GM19351 (cell line): ENCODE measurements at regions not wholly inside any gene's neighbourhood (a gene's known extent, or its start where the extent isn't known, plus 50 kb on each side); places are given as distances from the start of the nearest gene placed in this dataset.
"Not testable (repeated sequence)": the region's sequence is repeated elsewhere in the genome, so short reads cannot be mapped to it uniquely, and the experiment has no call there.

ENCODE experiments used
- ATAC-seq: cut with Tn5 transposase; IDR thresholded peaks from one replicate; pipeline ENCODE4 v1.9.1; 2021; ENCODE audit warnings: mild to moderate bottlenecking, moderate library complexity; ENCODE audit not compliant: unreplicated experiment

GRCh38 chr14:81738946-81739659 is 205.4 kb upstream of the SEL1L start:
- no peak for ATAC-seq

GRCh38 chr14:81743605-81744004 is 210.0 kb upstream of the SEL1L start:
- no peak for ATAC-seq

- ATAC-seq: no peak
Observed at GRCh38 chr14:81751198-81751597, 217.5 kb upstream of the SEL1L start.

- no peak for ATAC-seq
Observed at GRCh38 chr14:81759541-81759940, 225.9 kb upstream of the SEL1L start.

GRCh38 chr14:81765651-81766275 is 232.1 kb upstream of the SEL1L start:
- ATAC-seq: no peak

GRCh38 chr14:81766321-81766915 is 232.8 kb upstream of the SEL1L start:
- ATAC-seq: no peak

- ATAC-seq: no peak
Observed at GRCh38 chr14:81767266-81767995, 233.8 kb upstream of the SEL1L start.

GRCh38 chr14:81771651-81772275 is 238.1 kb upstream of the SEL1L start:
- no peak for ATAC-seq

- no peak for ATAC-seq
Observed at GRCh38 chr14:81772381-81772780, 238.7 kb upstream of the SEL1L start.

- ATAC-seq: no peak
Observed at GRCh38 chr14:81776531-81776930, 242.9 kb upstream of the SEL1L start.

- not testable (repeated sequence) for ATAC-seq
Observed at GRCh38 chr14:81781798-81782197, 248.1 kb upstream of the SEL1L start.

GRCh38 chr14:81784084-81784483 is 250.4 kb upstream of the SEL1L start:
- ATAC-seq: no peak

- no peak for ATAC-seq
Observed at GRCh38 chr14:81797315-81797714, 263.7 kb upstream of the SEL1L start.

GRCh38 chr14:81801921-81802320 is 268.3 kb upstream of the SEL1L start:
- no peak for ATAC-seq

GRCh38 chr14:81802341-81802740 is 268.7 kb upstream of the SEL1L start:
- no peak for ATAC-seq

- no peak for ATAC-seq
Observed at GRCh38 chr14:81805785-81806184, 272.1 kb upstream of the SEL1L start.

- no peak for ATAC-seq
Observed at GRCh38 chr14:81811705-81812269, 278.1 kb upstream of the SEL1L start.

- ATAC-seq: no peak
Observed at GRCh38 chr14:81818271-81818670, 284.6 kb upstream of the SEL1L start.

- no peak for ATAC-seq
Observed at GRCh38 chr14:81819344-81819743, 285.7 kb upstream of the SEL1L start.

- ATAC-seq: no peak
Observed at GRCh38 chr14:81819910-81820309, 286.3 kb upstream of the SEL1L start.

- ATAC-seq: no peak
Observed at GRCh38 chr14:81826081-81826480, 292.4 kb upstream of the SEL1L start.
